ENCODE measurements at regions not wholly inside any gene's neighbourhood (a gene's known extent, or its start where the extent isn't known, plus 50 kb on each side); places are given as distances from the start of the nearest gene placed in this dataset.

- TF ChIP-seq POLR2AphosphoS5 (IDR thresholded peaks at IDR 0.05; ENCODE audit: low read depth) (no peak), EZH2 (IDR thresholded peaks at IDR 0.05; ENCODE audit: low read depth, unreplicated experiment) (no peak), JUNB (IDR thresholded peaks at IDR 0.05; ENCODE audit: unreplicated experiment) (no peak), EZH2phosphoT487 (IDR thresholded peaks at IDR 0.05; ENCODE audit: unreplicated experiment) (no peak), STAT1 (IDR thresholded peaks at IDR 0.05; ENCODE audit: unreplicated experiment) (no peak), CREB1 (CRISPR knock-in tag; IDR thresholded peaks at IDR 0.05; ENCODE audit: low read depth) (no peak), ZNF462 (CRISPR knock-in tag; IDR thresholded peaks at IDR 0.05) (no peak), ZNF331 (CRISPR knock-in tag; IDR thresholded peaks at IDR 0.05; ENCODE audit: low read depth) (no peak)
- TF ChIP-seq, protein P1, sequence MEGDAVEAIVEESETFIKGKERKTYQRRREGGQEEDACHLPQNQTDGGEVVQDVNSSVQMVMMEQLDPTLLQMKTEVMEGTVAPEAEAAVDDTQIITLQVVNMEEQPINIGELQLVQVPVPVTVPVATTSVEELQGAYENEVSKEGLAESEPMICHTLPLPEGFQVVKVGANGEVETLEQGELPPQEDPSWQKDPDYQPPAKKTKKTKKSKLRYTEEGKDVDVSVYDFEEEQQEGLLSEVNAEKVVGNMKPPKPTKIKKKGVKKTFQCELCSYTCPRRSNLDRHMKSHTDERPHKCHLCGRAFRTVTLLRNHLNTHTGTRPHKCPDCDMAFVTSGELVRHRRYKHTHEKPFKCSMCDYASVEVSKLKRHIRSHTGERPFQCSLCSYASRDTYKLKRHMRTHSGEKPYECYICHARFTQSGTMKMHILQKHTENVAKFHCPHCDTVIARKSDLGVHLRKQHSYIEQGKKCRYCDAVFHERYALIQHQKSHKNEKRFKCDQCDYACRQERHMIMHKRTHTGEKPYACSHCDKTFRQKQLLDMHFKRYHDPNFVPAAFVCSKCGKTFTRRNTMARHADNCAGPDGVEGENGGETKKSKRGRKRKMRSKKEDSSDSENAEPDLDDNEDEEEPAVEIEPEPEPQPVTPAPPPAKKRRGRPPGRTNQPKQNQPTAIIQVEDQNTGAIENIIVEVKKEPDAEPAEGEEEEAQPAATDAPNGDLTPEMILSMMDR (conservative IDR thresholded peaks at IDR 0.05; ENCODE audit: low read depth in 2 of 2) = no peak
- TF ChIP-seq, protein P2, sequence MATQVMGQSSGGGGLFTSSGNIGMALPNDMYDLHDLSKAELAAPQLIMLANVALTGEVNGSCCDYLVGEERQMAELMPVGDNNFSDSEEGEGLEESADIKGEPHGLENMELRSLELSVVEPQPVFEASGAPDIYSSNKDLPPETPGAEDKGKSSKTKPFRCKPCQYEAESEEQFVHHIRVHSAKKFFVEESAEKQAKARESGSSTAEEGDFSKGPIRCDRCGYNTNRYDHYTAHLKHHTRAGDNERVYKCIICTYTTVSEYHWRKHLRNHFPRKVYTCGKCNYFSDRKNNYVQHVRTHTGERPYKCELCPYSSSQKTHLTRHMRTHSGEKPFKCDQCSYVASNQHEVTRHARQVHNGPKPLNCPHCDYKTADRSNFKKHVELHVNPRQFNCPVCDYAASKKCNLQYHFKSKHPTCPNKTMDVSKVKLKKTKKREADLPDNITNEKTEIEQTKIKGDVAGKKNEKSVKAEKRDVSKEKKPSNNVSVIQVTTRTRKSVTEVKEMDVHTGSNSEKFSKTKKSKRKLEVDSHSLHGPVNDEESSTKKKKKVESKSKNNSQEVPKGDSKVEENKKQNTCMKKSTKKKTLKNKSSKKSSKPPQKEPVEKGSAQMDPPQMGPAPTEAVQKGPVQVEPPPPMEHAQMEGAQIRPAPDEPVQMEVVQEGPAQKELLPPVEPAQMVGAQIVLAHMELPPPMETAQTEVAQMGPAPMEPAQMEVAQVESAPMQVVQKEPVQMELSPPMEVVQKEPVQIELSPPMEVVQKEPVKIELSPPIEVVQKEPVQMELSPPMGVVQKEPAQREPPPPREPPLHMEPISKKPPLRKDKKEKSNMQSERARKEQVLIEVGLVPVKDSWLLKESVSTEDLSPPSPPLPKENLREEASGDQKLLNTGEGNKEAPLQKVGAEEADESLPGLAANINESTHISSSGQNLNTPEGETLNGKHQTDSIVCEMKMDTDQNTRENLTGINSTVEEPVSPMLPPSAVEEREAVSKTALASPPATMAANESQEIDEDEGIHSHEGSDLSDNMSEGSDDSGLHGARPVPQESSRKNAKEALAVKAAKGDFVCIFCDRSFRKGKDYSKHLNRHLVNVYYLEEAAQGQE (IDR thresholded peaks at IDR 0.05; ENCODE audit: unreplicated experiment) = no peak
Observed at GRCh38 chr11:98507208-98507607, 513.5 kb upstream of the CNTN5 start.

Measured in GM23338 (cell line).